GM18873 (cell line): ENCODE measurements at regions not wholly inside any gene's neighbourhood (a gene's known extent, or its start where the extent isn't known, plus 50 kb on each side); places are given as distances from the start of the nearest gene placed in this dataset.
A peak's percentile ranks its signal among the peaks of the same experiment; 100 is the strongest.
"Not testable (repeated sequence)": the region's sequence is repeated elsewhere in the genome, so short reads cannot be mapped to it uniquely, and the experiment has no call there.

ENCODE experiments used
- ATAC-seq: cut with Tn5 transposase; IDR thresholded peaks from one replicate; pipeline ENCODE4 v1.9.1; 2021; ENCODE audit warnings: mild to moderate bottlenecking, moderate library complexity, moderate number of reproducible peaks; ENCODE audit not compliant: unreplicated experiment, low FRiP score

DNA sequence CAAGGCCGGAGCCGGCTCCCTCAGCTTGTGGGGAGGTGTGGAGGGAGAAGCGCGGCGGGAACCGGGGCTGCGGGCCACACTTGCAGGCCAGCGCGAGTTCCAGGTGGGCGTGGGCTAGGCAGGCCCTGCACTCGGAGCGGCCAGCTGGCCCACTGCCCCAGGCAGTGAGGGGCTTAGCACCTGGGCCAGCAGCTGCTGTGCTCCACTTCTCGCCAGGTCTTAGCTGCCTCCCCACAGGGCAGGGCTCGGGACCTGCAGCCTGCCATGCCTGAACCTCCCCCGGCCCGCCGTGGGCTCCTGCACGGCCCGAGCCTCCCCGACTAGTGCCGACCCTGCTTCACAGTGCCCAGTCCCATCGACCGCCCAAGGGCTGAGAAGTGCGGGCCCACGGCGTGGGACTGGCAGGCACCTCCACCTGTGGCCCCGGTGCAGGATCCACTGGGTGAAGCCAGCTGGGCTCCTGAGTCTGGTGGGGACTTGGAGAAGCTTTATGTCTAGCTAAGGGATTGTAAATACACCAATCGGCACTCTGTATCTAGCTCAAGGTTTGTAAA, 131.8 kb downstream of the KDR start:
- not testable (repeated sequence) for ATAC-seq

DNA sequence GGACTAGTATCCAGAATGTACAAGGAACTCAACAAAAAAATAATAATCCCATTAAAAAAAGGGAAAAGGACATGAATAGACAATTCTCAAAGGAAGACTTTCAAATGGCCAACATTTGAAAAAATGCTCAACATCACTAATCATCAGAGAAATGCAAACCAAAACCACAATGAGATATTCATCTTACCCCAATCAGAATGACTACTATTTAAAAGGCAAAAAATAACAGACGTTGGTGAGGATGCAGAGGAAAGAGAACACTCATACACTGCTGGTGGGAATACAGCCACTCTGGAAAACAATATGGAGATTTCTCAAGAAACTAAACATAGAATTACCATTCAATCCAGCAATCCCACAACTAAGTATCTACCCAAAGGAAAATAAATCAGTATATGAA, 133.1 kb downstream of the KDR start:
- ATAC-seq: no peak

DNA sequence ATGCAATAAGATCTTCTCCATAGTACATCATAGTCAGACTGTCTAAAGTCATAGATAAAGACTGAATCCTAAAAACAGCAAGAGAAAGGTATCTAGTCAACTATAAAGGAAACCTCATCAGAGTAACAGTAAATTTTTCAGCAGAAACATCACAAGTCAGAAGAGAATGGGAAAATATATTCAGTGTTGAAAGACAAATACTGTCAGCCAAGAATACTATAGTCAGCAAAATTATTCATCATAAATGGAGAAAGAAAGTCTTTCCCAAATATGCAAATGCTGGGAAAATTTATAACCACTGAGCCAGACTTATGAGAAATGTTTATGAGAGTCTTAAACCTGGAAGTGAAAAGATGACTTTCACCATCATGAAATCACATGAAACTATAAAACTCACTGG, 136.7 kb downstream of the KDR start:
- ATAC-seq: no peak

DNA sequence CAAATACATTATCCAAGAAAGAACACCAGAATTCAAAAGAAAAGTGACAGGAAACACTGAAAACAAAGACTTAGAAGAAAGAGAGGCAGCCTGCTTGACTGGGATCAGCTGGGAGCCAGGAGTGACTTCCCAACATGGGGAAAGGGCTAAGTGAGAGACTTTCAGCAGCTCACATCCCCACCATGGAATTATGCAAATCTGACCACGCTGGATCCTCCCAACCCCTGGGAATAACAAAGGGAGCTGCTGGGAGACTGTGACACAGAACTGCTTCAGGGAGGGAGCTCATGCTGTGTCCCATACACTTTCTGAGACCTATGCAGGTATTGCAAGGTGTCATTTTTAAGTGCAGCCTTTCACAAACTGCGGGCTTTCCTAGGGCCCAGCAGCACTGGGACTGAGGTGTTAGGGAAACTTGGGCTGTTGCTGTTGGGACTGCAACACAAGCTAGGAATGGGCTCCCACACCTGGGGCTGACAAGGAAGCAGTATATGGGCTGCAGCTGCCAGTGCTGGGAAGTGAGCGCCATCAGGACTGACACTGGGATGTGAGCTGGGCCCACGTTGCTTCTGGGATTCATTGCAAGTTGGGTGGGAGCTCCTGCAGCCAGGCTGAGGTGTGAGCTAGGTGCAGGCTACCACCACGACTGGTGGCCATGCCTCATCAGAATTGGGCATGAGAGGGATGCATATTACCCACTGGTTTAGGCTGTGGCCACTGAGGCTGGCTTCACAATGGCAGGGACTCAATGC, 139.1 kb downstream of the KDR start:
- ATAC-seq: no peak

DNA sequence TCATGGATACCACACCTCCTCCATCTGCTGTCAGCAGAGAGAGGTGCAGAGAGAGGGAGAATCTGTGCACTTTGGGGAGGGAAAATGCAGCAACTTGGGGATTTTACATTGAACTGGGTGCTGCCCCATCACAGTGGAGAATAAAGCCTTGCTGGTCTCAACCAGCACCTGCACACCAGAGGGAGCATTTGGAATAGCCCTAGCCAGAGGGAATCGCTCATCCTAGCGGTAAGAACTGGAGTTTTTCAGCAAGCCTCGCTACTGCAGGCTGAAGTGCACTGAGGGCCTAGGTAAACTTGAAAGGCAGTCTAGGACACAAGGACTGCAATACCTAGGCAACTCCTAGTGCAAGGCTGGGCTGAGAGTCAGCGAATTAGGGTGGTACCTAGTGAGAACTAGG, 148.7 kb downstream of the KDR start:
- ATAC-seq: no peak

DNA sequence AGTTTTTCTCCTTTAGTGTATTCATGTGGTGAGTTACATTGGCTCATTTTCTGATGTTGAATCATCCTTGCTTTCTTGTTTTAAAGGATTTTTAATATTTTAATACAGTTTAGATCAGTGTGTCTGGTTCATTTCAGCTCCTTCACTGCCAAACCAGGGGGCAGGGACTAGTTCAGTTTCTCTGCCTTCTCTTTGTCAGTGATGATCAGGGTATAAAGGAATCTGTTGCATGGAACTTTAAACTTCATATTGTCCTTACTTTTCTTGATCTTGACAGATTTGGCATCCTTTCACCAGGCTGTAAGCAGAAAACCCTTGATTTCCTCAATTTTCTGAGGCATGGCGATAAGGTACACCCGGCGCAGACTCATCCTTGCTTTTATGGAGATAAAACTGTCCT, 149.4 kb downstream of the KDR start:
- no peak for ATAC-seq

DNA sequence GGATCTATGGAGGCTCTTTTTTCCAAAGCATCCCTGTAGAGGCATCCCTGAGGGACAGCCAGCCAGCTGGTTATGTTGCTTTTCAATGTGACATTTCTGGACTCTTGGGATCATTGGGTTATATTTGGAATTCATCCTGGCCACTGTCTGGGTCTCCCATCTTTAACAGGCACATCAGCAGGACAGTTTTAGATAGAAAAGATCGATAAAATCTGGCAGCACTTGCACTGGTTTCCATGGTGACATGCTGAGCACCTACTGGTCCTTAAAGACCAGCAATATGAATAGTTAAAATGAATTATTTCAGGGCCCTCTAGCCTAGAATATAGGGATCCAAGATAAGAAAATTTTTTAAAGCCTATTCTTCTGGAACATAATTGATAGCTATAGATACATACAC, 151.6 kb downstream of the KDR start:
- ATAC-seq: no peak

DNA sequence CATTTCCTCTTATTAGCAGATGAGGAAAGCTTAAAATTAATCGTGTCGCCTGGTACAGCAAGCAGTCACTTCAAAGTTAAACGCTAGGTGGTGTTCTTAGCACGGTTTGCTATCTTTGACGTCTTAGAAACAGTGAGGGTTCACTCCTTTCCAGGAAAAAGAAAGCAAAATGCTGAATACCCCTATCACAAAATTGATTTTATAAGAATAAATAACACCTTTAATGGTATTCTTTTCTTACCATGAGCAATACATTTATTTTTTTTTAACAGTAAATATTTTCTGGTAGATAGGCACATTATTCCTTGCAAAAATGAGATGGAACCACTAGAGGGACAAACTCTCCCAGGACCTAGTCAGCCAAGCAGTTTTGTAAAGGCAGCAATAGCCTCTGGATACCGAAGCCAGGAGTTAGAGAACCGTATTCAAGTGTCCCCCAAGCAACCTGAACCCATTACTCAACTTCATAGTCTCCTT, 153.9 kb downstream of the KDR start:
- peak; percentile 64 for ATAC-seq

DNA sequence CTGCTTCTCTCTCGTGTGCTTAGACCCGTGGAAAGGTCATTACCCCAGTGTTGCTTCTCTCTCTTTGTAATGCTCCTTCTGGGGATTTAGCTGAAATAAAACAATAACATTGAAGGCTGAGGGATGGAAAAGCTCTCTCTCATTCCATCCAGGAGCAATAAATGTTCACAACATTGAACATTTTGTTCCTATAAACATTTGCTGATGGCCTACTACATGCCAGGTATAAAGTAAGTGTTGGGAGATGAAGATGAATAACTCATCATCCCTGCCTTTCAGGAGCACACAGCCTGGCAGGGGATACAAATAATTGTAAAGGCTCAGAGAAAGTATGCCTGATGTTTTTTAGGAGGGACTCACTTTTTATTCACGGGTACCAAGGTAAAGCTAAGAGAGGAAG, 158.1 kb downstream of the KDR start:
- ATAC-seq: no peak

DNA sequence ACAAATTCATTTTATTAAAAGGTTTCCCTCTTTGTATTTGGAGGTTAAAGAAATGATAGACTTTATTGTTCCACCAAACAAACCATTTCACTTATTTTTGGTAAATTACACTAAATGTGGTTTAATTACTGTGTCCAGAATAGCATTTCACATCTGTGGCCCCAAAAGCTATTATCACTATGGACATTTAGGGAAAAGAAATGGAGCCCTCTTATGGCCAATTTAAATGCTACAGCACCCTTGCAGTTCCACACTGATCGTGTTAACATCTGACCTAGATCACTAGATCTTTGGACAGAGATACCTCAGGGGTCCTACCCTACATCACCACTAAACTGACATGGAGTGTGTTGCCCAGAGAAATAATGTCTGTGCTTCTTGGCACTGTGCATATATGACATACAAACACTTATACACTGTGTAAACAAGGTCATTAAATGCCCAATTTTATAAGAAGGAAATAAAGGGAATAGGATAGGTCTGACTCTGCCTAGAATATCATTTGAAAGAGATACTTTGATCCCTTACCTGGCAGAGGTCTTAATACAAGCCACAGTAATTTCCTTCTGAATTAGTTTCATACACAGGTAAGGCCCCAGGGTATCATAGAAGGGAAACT, 163.9 kb downstream of the KDR start:
- no peak for ATAC-seq

DNA sequence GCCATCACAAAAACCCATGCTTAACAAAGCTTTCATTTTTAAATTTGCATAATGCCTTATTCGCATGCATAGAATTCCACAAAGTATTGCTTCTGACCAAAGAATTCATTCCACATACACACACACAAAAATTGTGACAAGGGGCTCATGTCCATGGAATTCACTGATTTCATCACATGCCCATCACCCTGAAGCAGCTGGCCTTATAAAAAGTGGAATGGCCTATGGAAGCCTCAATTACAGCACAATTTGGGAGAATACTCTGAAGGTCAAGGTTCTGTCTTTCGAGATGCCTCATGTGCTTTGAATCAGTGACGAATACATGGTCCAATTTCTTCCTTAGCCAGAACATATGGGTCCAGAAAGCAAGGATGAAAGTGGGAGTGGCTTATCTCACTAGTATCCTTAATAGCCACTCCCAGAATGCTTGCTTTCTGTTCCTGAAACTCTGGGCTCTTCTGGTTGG, 165.7 kb downstream of the KDR start:
- no peak for ATAC-seq

DNA sequence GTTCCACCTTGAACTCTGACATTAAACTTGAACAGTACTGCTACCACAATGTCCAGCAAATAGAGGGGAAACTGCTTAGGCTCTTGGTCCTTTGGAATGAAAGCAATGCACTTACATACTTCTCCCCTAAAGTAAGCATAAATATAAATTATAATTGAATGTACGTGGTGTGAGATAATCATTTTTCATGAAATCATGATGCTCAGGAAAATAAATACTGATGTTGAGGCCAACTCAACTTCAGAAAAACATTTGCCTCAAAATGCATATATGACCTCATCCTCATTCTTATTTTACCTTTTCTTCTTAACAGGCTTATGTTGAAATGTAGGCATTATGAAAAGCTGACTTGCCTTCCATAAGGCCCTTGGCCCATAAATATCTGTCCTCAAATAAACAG, 166.3 kb downstream of the KDR start:
- no peak for ATAC-seq

DNA sequence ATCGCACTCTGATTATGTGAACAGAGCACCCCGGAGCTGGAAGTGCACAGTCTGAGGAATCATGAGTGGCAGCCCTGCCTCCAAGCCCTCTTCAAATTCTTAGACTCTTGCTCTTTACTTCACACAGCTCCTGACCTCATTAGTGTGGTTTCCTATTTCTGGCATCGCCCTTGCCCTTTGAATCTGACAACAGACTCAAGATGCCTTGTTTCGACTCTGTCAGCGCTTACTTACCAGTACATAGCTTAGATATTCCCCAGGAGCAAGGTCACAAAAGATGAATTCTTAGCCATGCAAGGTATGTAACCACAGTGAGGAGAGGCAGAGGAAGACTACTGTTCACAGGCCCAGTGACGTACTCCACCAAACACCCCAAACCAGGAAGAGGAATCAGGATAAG, 167.2 kb downstream of the KDR start:
- ATAC-seq: no peak

DNA sequence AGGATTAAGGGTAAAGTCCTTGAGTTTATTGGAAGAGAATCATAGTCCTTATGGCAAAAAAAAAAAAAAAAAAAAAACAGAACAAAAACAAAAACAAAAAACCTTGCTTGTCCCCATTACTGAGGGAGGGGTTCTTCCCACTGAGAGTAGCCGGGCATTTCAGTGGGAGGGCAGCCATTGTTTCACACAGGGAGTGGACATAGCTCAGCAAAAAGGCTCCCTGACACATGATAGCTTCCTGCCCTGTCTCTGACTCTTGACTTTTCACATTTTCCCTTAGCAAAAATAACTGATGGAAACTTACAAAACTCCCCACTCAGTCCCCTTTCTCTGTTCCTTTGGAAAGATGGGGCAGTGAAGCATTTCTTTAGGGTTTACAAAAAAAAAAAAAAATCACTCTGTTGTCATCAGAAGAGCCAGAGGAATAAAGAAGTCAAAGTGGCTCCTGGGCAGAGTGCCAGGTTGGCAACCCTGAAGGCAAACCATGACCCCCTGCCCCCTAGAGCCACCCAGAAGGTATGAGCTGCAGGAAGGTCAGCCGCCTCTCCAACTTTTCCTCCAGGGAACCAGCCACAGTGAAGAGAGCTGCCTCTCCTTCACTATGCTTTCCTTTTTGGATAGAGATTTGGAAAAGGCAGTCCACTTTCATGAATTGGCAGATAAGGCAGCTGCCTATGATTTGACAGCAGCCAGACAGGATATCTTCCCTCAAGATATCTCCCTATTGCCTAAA, 170.6 kb downstream of the KDR start:
- no peak for ATAC-seq

DNA sequence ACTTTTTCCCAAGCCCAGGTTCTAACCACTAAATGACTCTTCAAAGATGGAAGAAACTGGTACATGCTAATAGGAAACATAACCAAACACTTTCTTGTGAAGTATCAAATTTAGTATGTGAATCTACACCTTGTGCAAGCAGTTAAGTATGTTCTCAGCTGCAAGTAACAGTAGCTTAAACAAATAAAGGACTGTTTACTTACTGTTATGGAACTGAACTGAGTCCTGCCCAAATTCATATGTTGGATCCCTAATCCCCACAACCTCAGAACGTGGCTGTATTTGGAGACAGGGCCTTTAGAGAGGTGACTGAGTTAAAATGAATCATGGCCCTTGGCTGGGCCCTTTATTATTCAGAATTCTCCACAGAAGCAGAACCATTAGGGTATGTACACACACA, 178.7 kb downstream of the KDR start:
- no peak for ATAC-seq

DNA sequence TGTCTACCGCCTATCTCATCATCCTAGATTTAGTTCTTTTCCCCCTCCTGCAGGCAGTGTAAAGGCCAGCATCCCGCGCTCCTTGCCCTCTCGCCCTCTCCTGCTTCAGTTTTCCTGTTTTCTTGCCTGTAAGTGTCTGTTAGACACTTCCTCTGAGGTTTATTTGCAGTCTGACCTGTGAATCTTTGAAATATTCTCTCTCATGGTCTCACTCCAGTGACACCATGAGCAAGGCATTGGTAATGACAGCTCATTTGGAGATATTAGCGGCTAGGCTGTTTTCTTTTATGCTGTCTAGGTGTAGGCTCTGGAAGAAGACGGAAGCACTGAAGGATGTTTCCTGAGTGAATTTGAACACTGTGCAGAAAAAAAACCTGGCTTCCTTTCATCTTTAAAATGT, 179.6 kb downstream of the KDR start:
- no peak for ATAC-seq

DNA sequence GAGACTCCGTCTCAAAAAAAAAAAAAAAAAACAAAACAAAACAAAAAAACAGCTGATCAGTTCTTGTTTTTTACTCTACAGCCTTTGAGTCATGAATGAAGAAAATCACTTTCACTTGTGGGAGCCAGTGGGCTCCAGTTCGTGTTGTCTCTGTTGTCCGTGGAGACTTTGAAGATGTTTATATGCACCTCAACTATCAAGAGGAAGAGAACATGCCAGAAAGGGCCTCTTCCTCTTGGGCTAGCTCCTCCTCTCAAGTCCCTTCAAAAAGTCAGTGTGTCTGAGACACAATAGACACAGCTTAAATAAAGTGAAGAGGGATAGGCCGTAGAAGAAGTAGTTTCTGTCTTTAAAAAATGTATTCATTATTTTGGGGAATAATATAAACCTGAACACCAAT, 182.7 kb downstream of the KDR start:
- no peak for ATAC-seq

DNA sequence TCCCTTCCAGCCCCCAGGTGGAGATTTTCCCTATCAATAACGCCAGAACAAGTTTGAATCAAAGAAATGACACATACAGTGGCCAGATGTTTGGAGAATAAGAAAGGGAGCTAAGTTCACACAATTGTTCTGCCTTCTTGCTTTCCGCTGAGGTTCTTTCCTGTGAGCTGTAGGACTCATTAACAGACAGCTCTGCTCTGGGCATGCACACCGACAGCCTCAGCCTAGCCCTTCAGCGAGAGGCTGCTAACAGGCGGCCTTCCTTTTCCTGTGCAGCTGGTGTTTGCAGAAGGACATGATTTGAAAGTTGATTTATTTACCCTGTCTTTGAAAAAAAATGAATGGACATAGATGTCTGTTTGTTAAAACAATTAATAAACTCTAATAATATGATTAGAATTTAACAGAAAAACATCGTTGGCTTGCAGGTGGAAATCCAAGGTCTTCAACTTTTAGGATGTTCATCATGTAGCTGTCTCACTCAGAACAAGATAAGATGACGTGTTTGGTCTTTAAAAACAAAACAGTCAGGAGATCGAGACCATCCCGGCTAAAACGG, 183.3 kb downstream of the KDR start:
- ATAC-seq: peak; percentile 67

DNA sequence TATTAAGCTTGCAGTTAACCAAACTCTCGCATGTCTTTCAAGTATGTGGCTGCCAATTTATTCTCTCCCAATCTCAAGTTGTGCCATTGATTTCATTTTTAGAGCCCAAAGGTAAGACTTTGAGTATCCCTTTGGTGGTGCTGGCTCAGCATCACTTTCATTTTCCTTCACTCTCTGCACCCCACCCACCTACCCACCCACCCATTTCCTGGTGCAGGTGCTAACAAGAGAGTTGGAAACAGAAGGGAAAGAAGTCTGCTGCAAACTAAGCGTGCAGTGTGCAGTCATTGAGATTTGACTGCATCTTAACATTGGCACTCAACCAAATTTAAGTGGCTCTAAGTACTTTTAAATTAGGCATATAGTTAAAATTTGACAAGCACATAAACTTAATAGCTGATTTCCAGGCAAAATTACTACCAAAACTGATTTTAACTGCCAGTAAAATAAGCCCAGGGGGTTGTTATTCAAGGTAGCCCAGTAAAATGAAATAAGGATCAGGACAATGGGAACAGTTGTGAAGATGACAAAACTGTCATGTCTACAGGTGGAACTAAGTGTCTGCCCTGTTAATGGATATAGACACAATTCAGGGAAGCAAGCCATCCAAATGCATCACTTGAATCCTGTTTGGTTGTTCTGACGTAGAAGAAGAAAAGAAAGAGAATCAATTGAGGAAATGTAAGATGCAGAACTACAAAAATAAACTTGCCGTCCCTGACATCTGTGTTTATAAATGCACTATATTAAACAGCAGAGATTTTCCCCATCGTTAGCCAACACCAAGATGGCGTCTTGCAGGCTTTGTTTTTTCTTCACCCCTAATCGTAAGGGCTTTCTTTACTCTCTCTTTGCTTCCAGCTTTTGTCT, 184.2 kb downstream of the KDR start:
- ATAC-seq: no peak

DNA sequence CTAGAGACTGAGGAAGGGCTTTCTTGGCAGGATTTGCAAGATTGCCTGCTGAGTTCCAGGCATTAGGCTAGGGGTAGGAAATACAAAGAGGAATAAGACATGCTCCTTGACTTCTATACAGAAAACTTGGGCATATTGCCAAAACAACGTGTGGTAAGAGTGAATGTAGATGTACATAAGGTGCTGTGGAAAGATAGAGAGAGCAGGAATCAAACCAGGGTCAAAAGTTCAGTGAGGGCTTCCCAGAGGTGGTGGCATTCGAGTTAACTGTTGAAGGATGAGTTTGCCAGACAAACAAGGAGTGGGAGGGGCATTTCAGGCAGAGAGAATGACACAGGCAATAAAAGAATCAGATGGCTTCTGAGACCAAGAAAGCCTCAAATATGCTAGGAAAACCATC, 187.9 kb downstream of the KDR start:
- no peak for ATAC-seq
